CD4-positive, alpha-beta T cell treated with Interleukin-10 for 1 hour (primary cell): ENCODE measurements at regions not wholly inside any gene's neighbourhood (a gene's known extent, or its start where the extent isn't known, plus 50 kb on each side); places are given as distances from the start of the nearest gene placed in this dataset.

Source experiments
- DNase-seq: peaks from one replicate; pipeline ENCODE4 v3.0.0-alpha.2; 2020

DNA sequence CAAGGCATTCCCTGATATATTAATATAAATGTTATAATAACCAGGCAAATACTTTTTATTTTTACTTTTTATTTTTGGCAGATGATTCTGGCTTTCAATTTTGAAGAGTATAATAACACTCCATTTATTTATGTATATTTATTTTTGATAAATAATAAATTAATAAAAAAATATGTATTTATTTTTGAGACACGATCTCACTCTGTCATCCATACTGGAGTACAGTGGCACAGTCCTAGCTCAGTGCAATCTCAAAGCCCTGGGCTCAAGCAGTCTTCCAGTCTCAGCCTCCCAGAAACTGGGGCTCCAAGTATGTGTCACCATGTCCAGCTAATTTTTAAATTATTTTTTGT, 93.4 kb upstream of the ITGA6 start:
- no peak for DNase-seq

DNA sequence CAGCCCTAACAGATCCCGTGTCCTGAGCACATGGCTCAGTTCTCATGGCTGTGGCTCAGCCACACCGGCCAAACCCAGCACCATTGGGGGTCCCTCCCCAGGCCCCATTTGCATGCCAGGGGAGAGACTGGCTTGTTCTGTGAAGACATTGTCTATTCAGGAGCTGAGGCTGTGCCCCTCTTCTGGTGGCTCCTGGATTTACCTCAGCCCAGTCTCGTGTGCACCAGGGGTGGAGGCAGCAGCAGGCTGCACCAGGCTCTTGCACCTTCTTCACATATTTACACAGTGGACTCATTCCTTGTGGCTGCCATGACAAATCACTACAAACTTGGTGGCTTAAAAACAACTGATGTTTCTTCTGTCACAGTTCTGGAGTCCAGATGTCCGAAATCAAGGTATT, 92.4 kb upstream of the ITGA6 start:
- DNase-seq: no peak

DNA sequence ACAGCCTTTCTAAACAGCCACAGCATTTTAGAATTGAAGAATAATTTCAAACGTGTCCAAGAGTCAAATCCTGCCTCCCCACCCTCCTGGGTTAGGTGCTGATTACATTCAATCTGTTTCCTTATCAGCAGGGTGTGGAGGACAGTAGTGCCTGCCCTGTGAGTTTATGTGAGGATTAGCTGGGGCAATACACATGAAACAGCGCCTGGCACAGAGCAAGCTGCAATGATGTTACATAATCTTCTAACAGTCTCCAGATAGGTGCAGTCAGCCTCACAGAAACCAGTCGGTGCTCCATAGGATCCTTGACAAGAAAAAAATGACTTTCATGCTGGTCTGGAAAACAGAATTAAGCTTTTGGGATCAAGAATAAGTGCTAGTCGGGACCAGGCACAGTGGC, 91.7 kb upstream of the ITGA6 start:
- DNase-seq: no peak

DNA sequence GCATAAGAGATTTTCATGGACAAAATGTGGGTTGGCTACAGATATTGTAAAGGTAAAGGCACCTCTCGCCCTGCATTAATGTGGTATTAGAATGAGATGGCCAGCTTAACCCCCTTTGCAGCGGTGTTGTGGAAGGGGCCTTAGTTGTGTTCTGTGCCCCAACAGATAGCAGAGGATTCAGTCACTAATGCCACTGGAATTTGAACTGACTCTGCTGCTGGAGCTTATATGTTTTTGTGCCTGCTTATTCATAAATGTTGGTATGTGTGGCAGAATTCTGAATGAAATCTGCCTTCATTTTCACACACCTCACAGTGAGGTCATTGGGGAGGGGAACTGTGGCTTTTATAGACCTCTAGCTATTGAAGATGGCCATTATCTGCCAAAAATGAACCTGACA, 90.7 kb upstream of the ITGA6 start:
- no peak for DNase-seq

DNA sequence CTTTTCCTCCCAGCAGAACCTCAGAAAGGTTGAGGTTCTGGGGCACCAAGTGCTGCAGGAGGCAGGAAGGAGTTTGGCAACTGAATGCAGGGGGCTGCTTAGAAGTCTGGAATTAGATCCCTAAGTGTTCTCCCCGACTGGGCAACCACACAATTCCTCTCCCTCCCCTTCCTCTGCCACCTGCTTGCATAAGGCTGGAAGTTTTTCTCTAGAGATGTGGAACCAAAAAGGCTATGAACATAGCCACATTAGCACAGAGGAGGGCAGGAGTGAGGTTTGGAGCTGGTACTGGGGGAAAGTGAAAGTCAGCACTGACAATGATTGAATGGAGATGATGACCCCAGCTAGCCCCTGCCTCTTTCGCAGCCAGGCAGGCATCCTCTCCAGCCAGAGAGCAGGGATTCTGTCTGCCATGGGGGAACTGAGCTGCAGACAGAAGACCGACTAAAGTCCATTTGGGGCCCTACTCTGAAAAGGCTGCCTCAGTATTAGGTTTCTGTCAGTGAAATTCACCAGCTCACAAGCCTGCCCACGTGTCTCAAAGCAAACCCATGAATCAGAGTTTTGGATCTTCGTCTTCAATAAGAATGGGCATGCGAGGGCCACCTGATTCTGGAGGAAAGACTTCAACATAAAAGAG, 87.9 kb upstream of the ITGA6 start:
- DNase-seq: peak; percentile 4

DNA sequence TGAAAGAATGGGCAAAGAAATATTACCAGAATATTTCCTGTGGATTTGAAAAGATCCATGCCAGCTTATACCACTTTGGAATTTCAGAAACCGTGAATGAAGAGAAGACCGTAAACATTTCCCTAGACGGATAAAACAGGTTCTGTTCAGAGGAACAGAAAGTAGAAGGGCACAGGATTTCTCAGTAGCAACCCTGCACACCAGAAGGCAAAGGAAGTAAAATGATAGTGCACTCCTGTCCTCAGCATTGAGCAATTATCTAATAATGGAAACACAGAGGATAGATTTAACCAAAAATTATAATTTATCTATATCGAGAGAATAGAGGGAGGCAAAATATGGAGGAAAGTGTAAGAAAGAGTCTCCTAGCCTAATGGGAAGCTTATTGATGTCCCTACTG, 87.0 kb upstream of the ITGA6 start:
- DNase-seq: no peak

DNA sequence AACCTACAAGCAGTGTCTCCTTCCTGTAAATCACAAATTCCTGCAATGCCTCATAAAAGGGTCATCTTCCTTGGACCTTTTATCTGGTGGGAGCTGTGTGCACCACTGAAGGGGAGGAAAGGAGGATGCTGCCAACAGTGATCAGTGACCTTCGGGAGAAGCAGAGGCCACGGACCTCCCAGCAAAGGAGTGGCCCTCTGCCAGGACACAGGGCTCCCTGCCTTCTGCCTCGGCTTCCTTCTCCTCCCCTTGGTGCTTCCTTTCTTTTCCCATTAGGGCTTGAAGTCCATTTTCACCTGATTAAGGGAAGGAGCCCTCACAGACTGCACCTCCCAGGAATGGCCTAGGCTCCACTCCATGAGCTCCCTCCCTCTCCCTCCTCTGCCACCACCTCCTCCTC, 85.3 kb upstream of the ITGA6 start:
- DNase-seq: no peak

DNA sequence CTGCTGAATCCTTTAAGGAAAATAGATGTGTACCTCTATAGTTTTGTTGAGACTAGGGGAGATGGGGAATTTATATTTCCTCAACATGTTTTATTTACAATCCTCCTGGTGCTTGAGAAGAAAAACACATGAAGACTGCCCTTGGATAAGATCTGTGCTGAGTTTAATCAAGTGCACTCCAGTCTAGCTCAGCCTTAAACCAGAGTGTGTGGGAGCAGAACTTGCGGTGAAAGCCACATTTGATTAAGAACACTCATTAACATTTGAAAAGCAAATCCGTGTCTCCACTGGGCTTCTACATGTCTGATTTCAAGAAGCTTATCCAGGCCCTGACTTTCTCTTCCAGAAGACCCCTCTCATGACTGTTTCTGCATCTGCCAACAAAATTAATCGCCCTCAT, 84.8 kb upstream of the ITGA6 start:
- DNase-seq: no peak

DNA sequence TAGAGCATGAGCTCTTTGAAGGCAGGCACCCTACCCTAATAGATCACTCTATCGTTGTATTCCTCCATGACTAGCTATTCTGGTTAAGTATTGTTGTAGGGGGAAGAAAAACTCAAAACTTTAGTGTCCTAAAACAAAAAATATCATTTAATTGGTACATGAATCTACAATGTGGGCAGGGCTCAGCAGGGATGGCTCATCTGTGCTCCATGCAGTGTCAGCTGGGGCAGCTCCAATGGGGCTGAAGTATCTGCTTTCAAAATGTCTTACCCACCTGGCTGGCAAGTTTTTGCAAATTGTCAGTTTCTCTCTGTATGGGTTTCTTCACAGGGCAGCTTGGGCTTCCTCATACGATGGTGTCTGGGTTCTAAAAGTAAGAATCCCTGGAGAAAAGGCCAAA, 83.2 kb upstream of the ITGA6 start:
- no peak for DNase-seq

DNA sequence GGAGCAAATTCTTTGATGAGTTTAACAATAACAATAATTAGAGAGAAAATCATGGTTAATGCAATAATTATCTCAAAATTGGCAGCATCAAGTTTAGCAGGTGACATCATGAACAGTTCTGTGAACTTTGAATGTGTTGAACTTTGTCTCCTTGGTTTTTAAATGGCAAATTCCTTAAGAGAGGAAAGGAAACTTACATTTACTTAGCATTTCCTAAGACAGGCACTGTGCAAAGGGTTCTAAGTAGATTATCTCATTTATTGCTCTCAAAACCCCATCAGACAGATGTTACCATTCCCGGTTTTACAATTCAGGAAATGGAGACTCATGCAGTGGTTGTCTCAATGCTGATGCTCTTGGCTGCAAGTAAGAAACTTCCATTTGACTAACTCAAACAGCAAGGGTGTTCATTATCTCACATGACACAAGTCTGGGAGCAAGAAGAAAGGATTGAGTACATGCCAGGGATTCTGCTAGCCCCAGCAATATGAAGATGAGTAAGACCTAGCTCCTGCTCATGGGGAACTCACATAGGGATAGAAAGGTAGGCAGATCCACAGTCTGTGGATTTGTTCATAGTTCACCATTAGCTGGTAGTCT, 81.3 kb upstream of the ITGA6 start:
- no peak for DNase-seq

DNA sequence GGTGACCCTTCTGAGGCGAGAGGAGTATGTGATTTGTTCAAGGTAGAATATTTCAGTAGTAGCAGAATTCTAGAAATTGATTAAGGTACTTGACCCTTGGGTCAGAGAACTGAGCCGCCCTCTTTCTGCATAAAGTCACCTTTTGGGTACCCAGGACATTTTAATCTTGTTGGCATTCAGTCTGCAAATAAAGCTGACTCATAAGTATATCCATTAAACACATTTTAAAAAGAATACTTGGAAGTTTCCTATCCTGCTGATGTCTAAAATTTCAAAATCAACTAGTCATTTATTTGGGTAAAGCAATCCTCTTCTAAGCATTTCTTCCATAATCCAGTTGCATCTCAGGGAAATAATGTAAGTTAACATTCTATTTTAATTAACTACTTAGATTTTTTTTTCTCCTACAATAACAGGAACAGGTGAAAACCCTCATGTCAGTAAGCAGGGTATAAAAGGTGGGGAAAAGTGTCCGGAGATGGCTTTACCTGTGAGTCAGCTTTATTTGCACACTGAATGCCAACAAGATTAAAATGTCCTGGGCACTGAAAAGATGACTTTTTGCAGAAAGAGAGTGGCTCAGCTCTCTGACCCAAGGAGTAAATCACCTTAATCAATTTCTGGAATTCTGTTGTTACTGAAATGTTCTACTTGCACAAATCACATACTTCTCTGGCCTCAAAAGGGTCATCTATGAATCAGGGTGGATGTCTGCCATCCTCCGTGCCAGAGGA, 78.7 kb upstream of the ITGA6 start:
- DNase-seq: no peak

DNA sequence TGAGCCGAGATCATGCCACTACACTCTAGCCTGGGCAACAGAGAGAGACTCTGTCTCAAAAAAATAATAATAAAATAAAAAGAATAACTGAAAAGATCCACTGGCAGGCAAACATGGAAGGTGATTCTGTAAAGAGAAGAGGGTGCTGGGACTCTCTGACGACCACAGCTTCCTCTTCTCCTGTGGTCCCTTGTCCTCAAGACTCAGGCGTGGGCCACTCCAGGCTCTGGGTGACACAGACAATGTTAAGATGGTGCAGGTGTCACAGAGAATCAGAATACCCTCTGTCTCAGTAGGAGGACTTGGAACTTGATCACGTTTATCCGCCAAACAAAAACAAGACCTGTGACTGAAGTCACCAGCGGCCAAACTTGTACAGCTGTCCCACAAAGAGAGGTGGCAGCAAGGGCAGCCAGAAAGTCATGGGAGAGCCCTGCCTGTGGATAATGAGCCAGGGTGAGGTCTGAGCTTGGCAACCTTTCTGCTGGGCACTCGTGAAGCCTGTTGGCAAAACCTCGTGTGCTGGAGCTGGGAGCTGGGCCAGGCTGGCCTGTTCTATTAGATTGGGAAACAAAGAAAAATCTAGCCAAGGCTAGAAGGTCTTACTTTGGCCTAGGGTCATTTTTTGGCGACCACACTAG, 76.4 kb upstream of the ITGA6 start:
- no peak for DNase-seq

DNA sequence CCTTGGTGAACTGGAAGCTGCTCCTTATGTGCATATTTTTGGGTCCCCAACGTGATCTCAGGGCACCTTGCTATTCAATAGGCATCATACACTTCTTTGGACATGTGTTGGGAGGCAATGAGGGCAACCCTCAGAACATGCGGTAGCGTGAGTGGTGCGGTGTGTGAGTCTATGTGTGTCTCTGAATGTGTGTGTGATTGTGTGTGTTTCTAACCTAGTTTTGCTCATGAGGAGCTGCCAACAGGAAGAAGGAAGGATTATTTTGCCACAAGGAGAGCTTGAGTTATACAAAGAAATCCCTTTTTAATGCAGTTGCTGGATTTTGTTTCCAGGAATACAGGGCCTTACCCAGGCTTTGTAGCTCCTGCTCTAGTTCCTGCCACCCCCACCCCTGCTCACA, 75.8 kb upstream of the ITGA6 start:
- no peak for DNase-seq

DNA sequence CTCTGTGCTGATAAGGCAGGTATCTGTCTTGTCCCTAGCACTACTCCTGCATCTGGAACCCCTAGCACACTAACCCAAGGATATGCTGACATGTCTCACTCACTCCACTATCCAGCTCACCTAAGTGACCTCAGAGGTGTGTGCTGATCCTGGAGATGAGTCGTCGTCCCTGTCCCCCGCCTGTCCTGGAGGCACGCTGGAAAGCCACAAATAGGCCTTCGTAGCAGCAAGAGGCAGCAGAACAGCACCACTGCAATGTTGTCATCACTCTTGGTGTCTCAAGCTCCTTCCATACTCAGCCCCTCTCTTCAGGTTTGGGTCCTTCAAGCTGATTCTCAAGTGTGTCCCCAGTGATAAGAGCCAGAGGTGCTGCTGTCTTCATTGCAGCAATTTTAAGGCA, 73.0 kb upstream of the ITGA6 start:
- DNase-seq: no peak

DNA sequence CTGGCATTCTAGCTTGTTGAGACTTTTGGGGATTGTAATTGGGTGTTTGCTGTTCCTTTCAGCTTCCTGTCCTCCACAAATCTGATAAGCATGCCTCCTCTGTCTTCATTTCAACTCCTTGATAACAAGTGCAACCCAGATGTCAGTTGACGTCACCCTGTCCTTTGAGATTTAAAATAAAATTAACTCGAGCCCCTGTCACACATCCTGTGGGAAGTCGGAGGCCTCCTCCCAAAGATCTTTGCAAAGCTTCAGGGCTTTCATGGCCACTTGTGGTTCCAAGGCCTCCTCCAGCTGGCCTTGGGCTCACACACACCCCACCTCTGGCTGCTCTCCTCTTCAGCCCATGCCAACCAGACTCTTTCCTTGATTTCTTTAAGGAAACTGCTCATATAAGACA, 69.9 kb upstream of the ITGA6 start:
- no peak for DNase-seq

DNA sequence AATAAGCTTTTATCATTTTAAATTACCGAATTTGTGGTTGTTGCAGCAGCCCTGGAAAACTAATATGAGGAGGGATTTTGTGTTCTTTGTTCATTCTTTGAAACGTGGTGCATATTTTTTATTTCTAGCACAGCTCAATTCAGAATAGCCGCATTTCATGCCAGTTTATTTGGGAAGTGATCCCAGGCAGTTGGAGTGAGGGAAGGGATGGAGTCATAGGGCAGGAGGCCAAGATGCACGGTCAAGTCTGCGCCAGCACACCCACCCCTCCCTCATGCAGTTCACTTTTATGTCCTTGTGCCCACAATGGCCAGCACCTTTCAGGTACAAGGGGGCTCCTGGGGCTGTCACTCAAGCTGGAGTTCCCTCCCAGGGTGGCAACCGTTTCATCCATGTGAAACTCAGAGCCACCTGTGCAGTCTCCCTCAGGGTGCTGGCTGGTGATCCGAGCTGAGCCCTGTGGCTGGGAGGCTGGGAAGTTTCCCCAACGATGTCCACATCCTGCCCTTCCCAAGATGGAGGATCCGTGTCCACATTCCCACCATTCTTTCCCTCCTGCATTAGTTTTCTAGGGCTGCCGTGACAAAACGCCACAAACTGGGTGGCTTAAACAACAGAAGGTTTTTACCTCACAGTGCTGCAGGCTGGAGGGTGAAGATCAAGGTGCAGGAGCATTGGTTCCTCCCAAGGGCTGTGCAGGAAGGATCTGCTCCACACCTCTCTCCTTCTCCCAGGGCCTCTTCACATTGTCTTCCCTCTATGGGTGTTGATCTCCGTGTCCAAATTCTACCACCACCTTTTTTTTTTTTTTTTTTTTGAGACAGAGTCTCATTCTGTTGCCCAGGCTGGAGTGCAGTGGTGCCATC, 68.5 kb upstream of the ITGA6 start:
- no peak for DNase-seq

DNA sequence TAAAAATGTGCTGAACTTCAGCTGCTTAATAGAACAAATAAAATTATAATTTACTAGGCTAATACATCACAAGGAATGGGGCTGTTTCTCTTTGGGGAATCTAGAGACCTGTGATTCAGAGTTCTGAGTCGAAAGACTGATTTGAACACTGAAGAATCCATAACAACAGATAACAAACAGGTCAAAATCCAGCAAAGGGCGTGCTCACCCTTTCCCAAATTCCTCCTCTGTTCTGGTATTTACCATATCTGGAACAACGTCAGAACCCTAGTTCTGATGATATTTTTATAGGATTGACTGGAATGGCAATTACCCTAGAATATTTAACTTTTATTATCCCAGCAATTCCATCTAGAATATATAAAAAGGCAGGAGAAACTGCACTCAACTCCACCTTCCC, 66.0 kb upstream of the ITGA6 start:
- no peak for DNase-seq

DNA sequence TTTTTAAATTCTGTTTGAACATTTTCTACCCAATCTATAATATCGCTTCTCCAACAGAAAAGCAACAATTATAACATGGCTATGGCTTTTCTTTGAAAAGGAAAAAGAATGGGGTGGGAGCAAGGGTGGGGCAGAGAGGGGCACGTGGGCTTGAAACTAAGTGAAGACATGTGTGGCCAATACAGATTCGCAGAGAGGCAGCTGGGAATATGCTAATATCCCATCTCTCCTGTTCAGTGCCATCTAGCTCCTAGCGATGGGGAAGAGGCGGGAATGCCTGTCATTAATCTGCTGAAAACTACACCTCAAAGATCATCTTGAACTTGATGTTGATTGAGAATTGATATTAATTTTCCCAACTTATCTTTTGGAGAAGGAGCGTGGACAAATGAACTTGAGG, 65.5 kb upstream of the ITGA6 start:
- DNase-seq: no peak

DNA sequence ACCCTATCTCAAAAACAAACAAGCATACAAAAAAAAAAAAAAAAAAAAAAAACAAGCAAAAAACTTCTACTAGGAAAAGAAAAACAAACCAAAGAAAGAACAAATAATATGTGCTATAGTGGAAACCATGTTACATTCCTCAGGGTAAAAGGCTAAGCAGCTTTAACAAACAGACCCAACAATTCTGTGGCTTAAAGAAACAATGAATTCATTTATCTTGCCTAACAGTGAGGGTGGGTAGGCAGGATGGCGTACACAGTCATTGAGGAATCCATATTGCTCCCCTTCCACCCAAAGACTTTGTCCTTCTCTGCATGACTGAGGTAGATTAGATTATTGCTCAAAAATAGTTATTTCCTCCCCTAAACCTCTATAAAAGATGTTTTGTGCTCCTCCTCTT, 63.1 kb upstream of the ITGA6 start:
- no peak for DNase-seq

DNA sequence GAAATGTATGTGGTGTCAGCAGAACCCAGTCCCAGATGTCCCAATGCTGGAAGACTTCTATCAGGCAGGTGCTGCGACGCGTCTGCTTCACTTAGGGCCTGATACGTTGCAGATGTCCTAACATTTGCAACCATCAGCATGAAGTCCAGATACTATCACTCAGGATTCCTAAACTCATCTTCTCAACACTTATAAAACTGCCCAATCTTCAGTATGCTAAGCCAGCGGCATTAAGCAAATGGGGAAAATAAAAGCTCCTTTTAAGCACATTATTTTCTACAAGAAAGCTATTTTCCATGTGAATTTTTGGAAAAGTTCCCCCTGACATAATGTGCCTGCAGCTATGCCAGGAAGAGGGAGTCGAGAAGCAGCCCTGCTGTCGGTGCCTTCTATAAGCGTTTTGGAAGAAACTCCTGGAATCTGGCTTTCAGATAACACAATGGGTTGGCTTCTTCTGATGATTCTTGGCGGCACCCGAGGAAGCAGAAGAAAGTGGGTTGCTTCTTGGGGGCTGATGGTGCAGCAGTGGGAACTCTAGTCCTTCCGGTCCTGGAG, 60.7 kb upstream of the ITGA6 start:
- DNase-seq: no peak

DNA sequence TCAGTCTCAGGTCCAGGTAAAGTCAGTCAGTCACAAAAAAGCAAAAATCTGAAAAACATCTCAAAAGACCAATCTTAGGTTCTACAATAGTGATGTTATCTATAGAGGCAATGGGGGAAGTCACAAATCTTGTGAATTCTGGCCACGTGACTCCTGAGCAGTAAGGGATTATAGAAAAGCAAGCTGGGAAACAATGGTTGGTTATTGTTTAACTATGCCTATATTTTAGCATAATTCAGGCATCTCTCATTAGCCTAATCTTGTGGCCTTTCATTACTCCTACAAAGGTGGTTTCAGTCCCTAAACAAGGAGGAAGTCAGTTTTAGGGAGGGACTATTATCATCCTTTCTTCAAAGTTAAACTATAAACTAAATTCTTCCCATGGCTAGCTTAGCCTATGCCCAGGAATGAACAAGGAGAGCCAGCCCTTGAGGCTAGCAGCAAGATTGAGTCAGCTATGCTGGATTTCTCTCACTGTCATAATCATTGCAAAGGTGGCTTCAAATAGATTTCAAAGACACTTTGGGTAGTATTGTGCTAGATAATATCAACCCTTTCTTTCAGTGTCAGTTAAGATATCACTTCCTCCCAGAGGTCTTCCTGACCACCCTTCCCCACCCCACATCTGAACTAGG, 56.4 kb upstream of the ITGA6 start:
- no peak for DNase-seq

DNA sequence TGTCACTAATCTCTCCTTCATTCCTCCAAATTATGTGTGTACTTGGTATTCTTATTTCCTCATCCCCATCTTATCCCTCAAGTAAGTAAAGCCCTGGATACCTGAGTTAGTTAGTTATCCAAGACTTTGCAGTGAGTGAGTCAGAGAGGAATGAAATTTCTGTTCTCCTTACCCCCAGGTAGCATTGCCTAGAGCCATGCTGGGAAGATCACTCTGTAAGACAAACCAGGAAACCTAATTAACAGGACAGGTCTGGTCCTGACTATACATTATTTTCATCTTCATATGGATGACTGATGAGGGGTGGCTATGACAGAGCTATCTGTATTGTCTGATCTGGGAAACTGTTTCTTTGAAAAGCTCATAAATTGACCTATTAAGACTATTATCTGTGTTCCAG, 55.0 kb upstream of the ITGA6 start:
- no peak for DNase-seq

DNA sequence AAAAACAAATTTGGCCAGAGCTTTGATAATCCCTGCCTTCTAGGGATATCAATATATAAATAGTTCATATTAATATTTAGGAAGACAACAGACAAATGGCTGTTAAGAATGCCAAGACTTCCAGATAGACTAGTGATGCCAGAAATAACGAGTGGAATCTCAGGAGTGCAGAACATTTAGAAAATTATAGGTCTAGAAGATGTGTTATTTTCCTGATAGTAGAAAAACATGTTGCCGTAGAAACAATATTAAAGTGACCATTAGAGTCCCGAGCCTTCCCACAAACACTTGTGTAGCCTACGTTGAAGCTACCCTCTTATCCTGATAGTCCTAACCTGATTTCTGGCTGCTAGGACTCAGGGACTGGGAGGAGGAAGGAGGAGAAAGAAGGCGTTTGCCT, 54.3 kb upstream of the ITGA6 start:
- DNase-seq: no peak
